WTC11 (cell line): ENCODE measurements at regions not wholly inside any gene's neighbourhood (a gene's known extent, or its start where the extent isn't known, plus 50 kb on each side); places are given as distances from the start of the nearest gene placed in this dataset.

ENCODE experiments used
- CTCF ChIP-seq: fragments of 200-600 bp; IDR thresholded peaks from 2 replicates; pipeline ENCODE4 v1.8.0; 2022; ENCODE audit warnings: antibody characterized with exemption
- HMGXB4 ChIP-seq: sonication (generic); formaldehyde crosslinking; IDR thresholded peaks from 2 replicates; pipeline ENCODE4 v1.8.1; 2023; ENCODE audit warnings: mild to moderate bottlenecking, moderate library complexity, missing genetic modification reagents
- JUN ChIP-seq: sonication (generic); formaldehyde crosslinking; IDR thresholded peaks from 2 replicates; pipeline ENCODE4 v1.8.0; 2023; ENCODE audit warnings: mild to moderate bottlenecking, missing genetic modification reagents
- MAX ChIP-seq: sonication (generic); formaldehyde crosslinking; IDR thresholded peaks from 2 replicates; pipeline ENCODE4 v1.8.0; 2022; ENCODE audit warnings: mild to moderate bottlenecking, missing genetic modification reagents
- NR3C1 ChIP-seq: sonication (generic); formaldehyde crosslinking; conservative IDR thresholded peaks from 2 replicates; pipeline ENCODE4 v1.8.1; 2023; ENCODE audit warnings: low read depth, mild to moderate bottlenecking, missing genetic modification reagents
- RELA ChIP-seq: sonication (generic); formaldehyde crosslinking; IDR thresholded peaks from 2 replicates; pipeline ENCODE4 v1.8.1; 2022; ENCODE audit warnings: missing genetic modification reagents, mild to moderate bottlenecking, borderline replicate concordance
- TEAD4 ChIP-seq: sonication (generic); formaldehyde crosslinking; IDR thresholded peaks from 2 replicates; pipeline ENCODE4 v1.8.0; 2022; ENCODE audit warnings: mild to moderate bottlenecking, missing genetic modification reagents
- TP53 ChIP-seq: sonication (generic); formaldehyde crosslinking; IDR thresholded peaks from 2 replicates; pipeline ENCODE4 v1.8.1; 2023; ENCODE audit warnings: mild to moderate bottlenecking, missing genetic modification reagents
- ZNF512 ChIP-seq: sonication (generic); formaldehyde crosslinking; IDR thresholded peaks from 2 replicates; pipeline ENCODE4 v1.8.1; 2022; ENCODE audit warnings: missing genetic modification reagents, borderline replicate concordance

GRCh38 chr5:90308787-90309585 lies 100.6 kb downstream of the CETN3 start:
- TF ChIP-seq CTCF (no peak), TP53 (CRISPR knock-in tag) (no peak), ZNF512 (CRISPR knock-in tag) (no peak), RELA (no peak), HMGXB4 (CRISPR knock-in tag) (no peak), TEAD4 (no peak), JUN (CRISPR knock-in tag) (no peak), NR3C1 (CRISPR knock-in tag) (no peak), MAX (CRISPR knock-in tag) (no peak)
